Panc1 (cell line): ENCODE measurements at regions not wholly inside any gene's neighbourhood (a gene's known extent, or its start where the extent isn't known, plus 50 kb on each side); places are given as distances from the start of the nearest gene placed in this dataset.

Source experiments
- CTCF ChIP-seq: fragments of 450-650 bp; IDR thresholded peaks from 2 replicates; pipeline ENCODE4 v1.5.1; 2017; ENCODE audit warnings: mild to moderate bottlenecking
- TCF7L2 ChIP-seq: IDR thresholded peaks from 2 replicates; pipeline ENCODE4 v1.6.1; 2011; ENCODE audit warnings: mild to moderate bottlenecking, low read depth, low read length, inconsistent platforms

- no peak for TF ChIP-seq CTCF
- TF ChIP-seq TCF7L2, result no peak
Measured at GRCh38 chr2:77725045-77725444, 202.9 kb upstream of the LRRTM4 start.
